Panc1 (cell line): ENCODE measurements at regions not wholly inside any gene's neighbourhood (a gene's known extent, or its start where the extent isn't known, plus 50 kb on each side); places are given as distances from the start of the nearest gene placed in this dataset.

Experiments
- ATAC-seq: fragments of 200-7000 bp; cut with Tn5 transposase; 2 replicates; pipeline ENCODE4 v1.9.1; 2020; ENCODE audit warnings: mild to moderate bottlenecking, moderate library complexity
- BruUV-seq: library from RNA; stranded (reverse); fragments of 400-500 nt; replicated peaks from 2 replicates; lab custom pipeline; 2021; lab: Mats Ljungman, UMichigan
- CTCF ChIA-PET: fragments of 300-600 bp; sonication (Branson Sonifier 250); formaldehyde crosslinking; loops from one replicate; lab custom pipeline; 2022; ENCODE audit warnings: antibody characterized with exemption; lab: Charles Lee
- POLR2A ChIA-PET: fragments of 300-600 bp; sonication (Branson Sonifier 250); formaldehyde crosslinking; loops from one replicate; lab custom pipeline; 2022; ENCODE audit warnings: antibody characterized with exemption; lab: Charles Lee
- DNase-seq: peaks from one replicate; pipeline ENCODE4 v3.0.0-alpha.2; 2010; ENCODE audit warnings: low read depth, low spot score
- H3K27ac ChIP-seq: 2 replicates; pipeline ENCODE4 v1.5.1; 2011; ENCODE audit warnings: mild to moderate bottlenecking, low read length, inconsistent platforms
- H3K27me3 ChIP-seq: fragments of 200-500 bp; sonication (Bioruptor generic); 2 replicates; pipeline ENCODE4 v1.6.0; 2014; ENCODE audit warnings: low read length, inconsistent platforms; ENCODE audit not compliant: control insufficient read depth, insufficient read depth
- H3K36me3 ChIP-seq: fragments of 200-500 bp; sonication (Bioruptor generic); 2 replicates; pipeline ENCODE4 v1.5.1; 2014; ENCODE audit warnings: inconsistent platforms, mild to moderate bottlenecking, low read length, moderate library complexity; ENCODE audit not compliant: control insufficient read depth, insufficient read depth
- H3K4me1 ChIP-seq: 2 replicates; pipeline ENCODE4 v1.5.1; 2011; ENCODE audit warnings: inconsistent platforms, mild to moderate bottlenecking, low read length, moderate library complexity; ENCODE audit not compliant: control insufficient read depth, insufficient read depth
- H3K4me3 ChIP-seq, 2 experiments: 2 replicates each; pipeline ENCODE4 v1.5.1; 2011 to 2012; ENCODE audit warnings: low read depth in 2 of 2, low read length in 2 of 2, mild to moderate bottlenecking in 2 of 2, inconsistent platforms in 1 of 2, moderate library complexity in 1 of 2
- H3K9me3 ChIP-seq: fragments of 200-500 bp; sonication (Bioruptor generic); 2 replicates; pipeline ENCODE4 v1.5.1; 2014; ENCODE audit warnings: low read depth, mild to moderate bottlenecking, inconsistent platforms, low read length, moderate library complexity; ENCODE audit not compliant: control insufficient read depth, insufficient read depth
- CTCF ChIP-seq: fragments of 450-650 bp; IDR thresholded peaks from 2 replicates; pipeline ENCODE4 v1.5.1; 2017; ENCODE audit warnings: mild to moderate bottlenecking
- POLR2AphosphoS5 ChIP-seq: IDR thresholded peaks from 2 replicates; pipeline ENCODE4 v1.6.1; 2012; ENCODE audit warnings: mild to moderate bottlenecking, low read depth, low read length, moderate library complexity
- REST ChIP-seq, 2 experiments: IDR thresholded peaks; 2 replicates each; pipeline ENCODE4 v1.6.1; 2011 to 2012; ENCODE audit warnings: low read depth in 2 of 2, control low read depth in 1 of 2, low read length in 1 of 2, mild to moderate bottlenecking in 1 of 2, moderate library complexity in 1 of 2; ENCODE audit not compliant: insufficient read depth in 1 of 2
- SIN3A ChIP-seq: IDR thresholded peaks from 2 replicates; pipeline ENCODE4 v1.6.1; 2012; ENCODE audit warnings: low read depth, mild to moderate bottlenecking, low read length, moderate library complexity, borderline replicate concordance; ENCODE audit not compliant: insufficient read depth
- TCF7L2 ChIP-seq: IDR thresholded peaks from 2 replicates; pipeline ENCODE4 v1.6.1; 2011; ENCODE audit warnings: mild to moderate bottlenecking, low read depth, low read length, inconsistent platforms
- in situ Hi-C: cut with HindIII; loops from 2 replicates; pipeline ENCODE4 v1.10.0; 2016; ENCODE audit warnings: low sequenced_read_pairs, low pct_unique_long_range_greater_than_20kb
- intact Hi-C: fragments of 100-400 bp; cut with micrococcal nuclease; formaldehyde crosslinking; loops from one replicate; pipeline ENCODE4 v1.10.0; 2022; ENCODE audit not compliant: unreplicated experiment

- ChIA-PET CTCF (no interaction called here), POLR2A (no interaction called here)
- H3K27ac ChIP-seq, result no peak overlapping the region
- no peaks in the 10 kb centered on the region for H3K4me1 ChIP-seq
- no peak overlapping the region for H3K4me3 ChIP-seq
- DNase-seq (no peak), ATAC-seq (no peak)
- intact Hi-C loops, result no loop called here
- no peaks in the 10 kb centered on the region for H3K27me3 ChIP-seq
- BruUV-seq, result no TSS peak
- TF ChIP-seq SIN3A (no peak), CTCF (no peak), TCF7L2 (no peak), REST (IDR thresholded peaks at IDR 0.05; ENCODE audit: insufficient read depth in 1 of 2, low read depth in 2 of 2, low read length in 1 of 2) (no peak), POLR2AphosphoS5 (no peak)
- no peaks in the 10 kb centered on the region for H3K36me3 ChIP-seq
- H3K9me3 ChIP-seq, result no peaks in the 10 kb centered on the region
- in situ Hi-C loops, result no loop called here
Measured at GRCh38 chr13:93001866-93002461, 224.6 kb upstream of the GPC6 start.

- DNase-seq (no peak), ATAC-seq (no peak)
- in situ Hi-C loops (no loop called here), intact Hi-C loops (no loop called here)
- ChIA-PET CTCF (no interaction called here), POLR2A (no interaction called here)
- Histone ChIP-seq H3K27me3 (no peaks in the 10 kb centered on the region), H3K27ac (no peak overlapping the region), H3K36me3 (no peaks in the 10 kb centered on the region), H3K4me3 (no peak overlapping the region), H3K9me3 (no peaks in the 10 kb centered on the region), H3K4me1 (no peaks in the 10 kb centered on the region)
- TF ChIP-seq CTCF, result no peak
- no peak for TF ChIP-seq POLR2AphosphoS5
- no peak for TF ChIP-seq TCF7L2
- TF ChIP-seq REST (IDR thresholded peaks at IDR 0.05; ENCODE audit: insufficient read depth in 1 of 2, low read depth in 2 of 2, low read length in 1 of 2), result no peak
- TF ChIP-seq SIN3A, result no peak
- no TSS peak for BruUV-seq
Measured at GRCh38 chr13:93003531-93003930, 223.1 kb upstream of the GPC6 start.
